ENCODE measurements at regions not wholly inside any gene's neighbourhood (a gene's known extent, or its start where the extent isn't known, plus 50 kb on each side); places are given as distances from the start of the nearest gene placed in this dataset.

- TF ChIP-seq EP300 (IDR thresholded peaks at IDR 0.05) (no peak), POLR2A (IDR thresholded peaks at IDR 0.05; ENCODE audit: low read depth) (no peak), POLR2AphosphoS5 (IDR thresholded peaks at IDR 0.05) (no peak), CTCF (IDR thresholded peaks at IDR 0.05) (no peak)
These were observed 2620.0 kb downstream of the PCDH7 start for GRCh38 chr4:33340168-33340567.
